Neural cell (in vitro differentiated cells): ENCODE measurements at regions not wholly inside any gene's neighbourhood (a gene's known extent, or its start where the extent isn't known, plus 50 kb on each side); places are given as distances from the start of the nearest gene placed in this dataset.

Experiments used
- H2AFZ ChIP-seq: fragments of 200-600, 300-800 bp; sonication (generic), shearing (Covaris generic); 2 replicates; pipeline ENCODE4 v1.6.0; 2014; ENCODE audit warnings: low read depth, mild to moderate bottlenecking, antibody characterized with exemption, low read length, moderate library complexity
- H3F3A ChIP-seq: fragments of 200-600 bp; shearing (Covaris generic); 2 replicates; pipeline ENCODE4 v1.6.1; 2016; ENCODE audit warnings: mild to moderate bottlenecking, moderate library complexity, mixed read lengths, antibody characterized with exemption, low read length; ENCODE audit not compliant: insufficient read depth, poor library complexity, severe bottlenecking
- H3K27ac ChIP-seq: fragments of 200-600, 300-800 bp; sonication (generic), shearing (Covaris generic); 2 replicates; pipeline ENCODE4 v1.5.1; 2014; ENCODE audit warnings: mild to moderate bottlenecking, low read length, moderate library complexity
- H3K27me3 ChIP-seq: fragments of 300-800, 200-600 bp; sonication (generic), shearing (Covaris generic); 2 replicates; pipeline ENCODE4 v1.6.0; 2014; ENCODE audit warnings: mild to moderate bottlenecking, low read depth, low read length, moderate library complexity; ENCODE audit not compliant: insufficient read depth
- H3K36me3 ChIP-seq: fragments of 300-800, 200-600 bp; sonication (generic), shearing (Covaris generic); 2 replicates; pipeline ENCODE4 v1.5.1; 2014; ENCODE audit warnings: mild to moderate bottlenecking, antibody characterized with exemption, low read length, moderate library complexity; ENCODE audit not compliant: insufficient read depth
- H3K4me2 ChIP-seq: fragments of 300-800, 200-600 bp; sonication (generic), shearing (Covaris generic); 2 replicates; pipeline ENCODE4 v1.6.0; 2014; ENCODE audit warnings: mild to moderate bottlenecking, low read length
- H3K4me3 ChIP-seq: fragments of 300-800, 200-600 bp; sonication (generic), shearing (Covaris generic); 2 replicates; pipeline ENCODE4 v1.5.1; 2014; ENCODE audit warnings: mild to moderate bottlenecking, low read length, moderate library complexity
- H3K79me2 ChIP-seq: fragments of 200-600 bp; shearing (Covaris generic); replicated peaks from 2 replicates; pipeline ENCODE4 v1.6.0; 2014; ENCODE audit warnings: mild to moderate bottlenecking, low read length, moderate library complexity; ENCODE audit not compliant: insufficient read depth
- H3K9ac ChIP-seq: fragments of 300-800, 200-600 bp; sonication (generic), shearing (Covaris generic); 2 replicates; pipeline ENCODE4 v1.6.1; 2016; ENCODE audit warnings: mild to moderate bottlenecking, low read length, mixed read lengths
- H3K9me2 ChIP-seq: fragments of 200-600 bp; shearing (Covaris generic); 2 replicates; pipeline ENCODE4 v1.6.1; 2016; ENCODE audit warnings: mild to moderate bottlenecking, low read length, mixed read lengths; ENCODE audit not compliant: insufficient read depth
- H3K9me3 ChIP-seq: fragments of 200-600, 300-800 bp; sonication (generic), shearing (Covaris generic); 2 replicates; pipeline ENCODE4 v1.6.1; 2016; ENCODE audit warnings: mild to moderate bottlenecking, mixed run types, low read length, moderate library complexity, mixed read lengths
- H4K20me1 ChIP-seq: fragments of 200-600 bp; shearing (Covaris generic); 2 replicates; pipeline ENCODE4 v1.6.1; 2016; ENCODE audit warnings: mild to moderate bottlenecking, mixed run types; ENCODE audit not compliant: insufficient read depth
- EP300 ChIP-seq: fragments of 450-650 bp; conservative IDR thresholded peaks from 2 replicates; pipeline ENCODE4 v1.6.1; 2014; ENCODE audit warnings: antibody characterized with exemption, mild to moderate bottlenecking, moderate library complexity; ENCODE audit not compliant: poor library complexity, severe bottlenecking
- EZH2 ChIP-seq: fragments of 200-600, 300-800 bp; shearing (Covaris generic), sonication (generic); IDR thresholded peaks from 2 replicates; pipeline ENCODE4 v1.6.1; 2014; ENCODE audit warnings: antibody characterized with exemption, low read length, borderline replicate concordance, mild to moderate bottlenecking; ENCODE audit not compliant: insufficient read depth, poor library complexity, severe bottlenecking
- MXI1 ChIP-seq: fragments of 450-650 bp; conservative IDR thresholded peaks from 2 replicates; pipeline ENCODE4 v1.6.1; 2014; ENCODE audit warnings: antibody characterized with exemption, mild to moderate bottlenecking; ENCODE audit not compliant: poor library complexity, severe bottlenecking
- POLR2AphosphoS5 ChIP-seq: IDR thresholded peaks from 2 replicates; pipeline ENCODE4 v1.6.1; 2012
- RAD21 ChIP-seq: fragments of 450-650 bp; conservative IDR thresholded peaks from 2 replicates; pipeline ENCODE4 v1.6.1; 2014; ENCODE audit warnings: antibody characterized with exemption, mild to moderate bottlenecking, moderate library complexity
- REST ChIP-seq: IDR thresholded peaks from 2 replicates; pipeline ENCODE4 v1.6.1; 2012; ENCODE audit warnings: borderline replicate concordance
- SMC3 ChIP-seq: fragments of 450-650 bp; conservative IDR thresholded peaks from 2 replicates; pipeline ENCODE4 v1.6.1; 2014; ENCODE audit warnings: antibody characterized with exemption, mild to moderate bottlenecking, moderate library complexity; ENCODE audit not compliant: poor library complexity
- TAF1 ChIP-seq: IDR thresholded peaks from 2 replicates; pipeline ENCODE4 v1.6.1; 2012; ENCODE audit warnings: low read depth
- TF ChIP-seq, protein P1 (sequence below): fragments of 450-650 bp; IDR thresholded peaks from 2 replicates; pipeline ENCODE4 v1.5.1; 2014; ENCODE audit warnings: antibody characterized with exemption, mild to moderate bottlenecking, moderate library complexity; ENCODE audit not compliant: poor library complexity, severe bottlenecking

DNA sequence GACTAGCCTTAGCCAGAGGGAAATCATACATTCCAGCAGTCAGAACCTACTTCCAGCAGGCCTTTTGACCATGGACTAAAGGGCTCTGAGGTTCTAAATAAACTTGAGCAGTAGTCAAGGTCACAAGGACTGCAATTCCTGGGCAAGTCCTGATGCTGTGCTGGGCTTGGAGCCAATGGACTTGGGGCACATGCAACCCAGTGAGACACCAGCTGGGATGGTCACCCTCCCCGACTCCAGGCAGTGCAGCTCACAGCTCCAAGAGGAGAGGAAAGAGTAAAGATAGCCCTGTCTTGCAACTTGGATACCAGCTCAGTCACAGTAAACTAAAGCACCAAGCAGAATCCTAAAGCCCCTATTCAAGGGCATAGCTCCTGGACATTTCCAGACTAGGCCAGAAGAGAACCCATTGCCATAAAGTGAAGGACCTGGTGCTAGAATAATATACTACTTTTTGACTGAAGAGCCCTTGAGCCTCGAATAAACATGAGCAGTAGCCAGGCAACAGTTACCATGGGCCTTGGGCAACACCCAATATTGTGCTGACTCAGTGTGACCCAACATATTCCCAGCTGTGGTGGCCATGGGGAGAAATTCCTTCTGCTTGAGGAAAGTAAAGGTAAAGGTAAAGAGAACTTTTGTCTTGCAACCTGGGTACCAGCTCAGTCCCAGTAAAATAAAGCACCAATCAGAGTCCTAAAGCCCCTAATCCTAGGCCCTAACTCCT is 226.2 kb upstream of the CLEC14A start:
- Histone ChIP-seq H3K79me2 (no peaks in the 10 kb centered on the region), H3K9me3 (peaks cover 5% of the 10 kb centered on the region), H3K4me2 (no peak overlapping the region), H3K27me3 (no peaks in the 10 kb centered on the region), H3K27ac (no peak overlapping the region), H3K9me2 (no peaks in the 10 kb centered on the region), H3K4me3 (no peak overlapping the region), H3K36me3 (no peaks in the 10 kb centered on the region), H3F3A (no peaks in the 10 kb centered on the region), H3K9ac (no peak overlapping the region), H4K20me1 (no peaks in the 10 kb centered on the region), H2AFZ (no peak overlapping the region)
- TF ChIP-seq, protein P1, sequence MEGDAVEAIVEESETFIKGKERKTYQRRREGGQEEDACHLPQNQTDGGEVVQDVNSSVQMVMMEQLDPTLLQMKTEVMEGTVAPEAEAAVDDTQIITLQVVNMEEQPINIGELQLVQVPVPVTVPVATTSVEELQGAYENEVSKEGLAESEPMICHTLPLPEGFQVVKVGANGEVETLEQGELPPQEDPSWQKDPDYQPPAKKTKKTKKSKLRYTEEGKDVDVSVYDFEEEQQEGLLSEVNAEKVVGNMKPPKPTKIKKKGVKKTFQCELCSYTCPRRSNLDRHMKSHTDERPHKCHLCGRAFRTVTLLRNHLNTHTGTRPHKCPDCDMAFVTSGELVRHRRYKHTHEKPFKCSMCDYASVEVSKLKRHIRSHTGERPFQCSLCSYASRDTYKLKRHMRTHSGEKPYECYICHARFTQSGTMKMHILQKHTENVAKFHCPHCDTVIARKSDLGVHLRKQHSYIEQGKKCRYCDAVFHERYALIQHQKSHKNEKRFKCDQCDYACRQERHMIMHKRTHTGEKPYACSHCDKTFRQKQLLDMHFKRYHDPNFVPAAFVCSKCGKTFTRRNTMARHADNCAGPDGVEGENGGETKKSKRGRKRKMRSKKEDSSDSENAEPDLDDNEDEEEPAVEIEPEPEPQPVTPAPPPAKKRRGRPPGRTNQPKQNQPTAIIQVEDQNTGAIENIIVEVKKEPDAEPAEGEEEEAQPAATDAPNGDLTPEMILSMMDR = no peak
- TF ChIP-seq EP300 = no peak
- TF ChIP-seq REST = no peak
- no peak for TF ChIP-seq SMC3
- no peak for TF ChIP-seq POLR2AphosphoS5
- no peak for TF ChIP-seq TAF1
- TF ChIP-seq EZH2 = no peak
- no peak for TF ChIP-seq MXI1
- TF ChIP-seq RAD21 = no peak

DNA sequence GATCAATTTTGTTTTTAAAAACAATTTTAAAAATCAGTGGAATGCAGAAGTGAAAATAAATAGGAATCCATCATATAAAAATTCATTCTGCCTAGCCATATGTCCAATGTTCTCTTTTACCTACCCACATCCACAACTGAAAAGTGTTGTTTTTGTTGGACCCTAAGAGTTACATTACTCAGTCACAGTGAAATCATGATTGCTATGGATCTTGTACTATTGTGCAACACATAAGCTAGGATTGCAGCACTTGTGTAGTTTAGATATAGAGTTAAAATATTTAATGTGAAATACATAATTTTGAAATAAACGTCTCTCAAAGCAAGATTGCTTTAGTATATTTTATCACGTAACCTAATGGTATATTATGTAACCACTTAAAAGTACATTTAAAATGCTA is 213.3 kb upstream of the CLEC14A start:
- H3K9ac ChIP-seq = no peak overlapping the region
- no peaks in the 10 kb centered on the region for H3K9me2 ChIP-seq
- H2AFZ ChIP-seq = no peak overlapping the region
- H3K4me2 ChIP-seq = no peak overlapping the region
- H3K9me3 ChIP-seq = no peaks in the 10 kb centered on the region
- H3K36me3 ChIP-seq = no peaks in the 10 kb centered on the region
- no peaks in the 10 kb centered on the region for H3F3A ChIP-seq
- no peak overlapping the region for H3K4me3 ChIP-seq
- TF ChIP-seq EP300 = no peak
- no peak for TF ChIP-seq SMC3
- TF ChIP-seq MXI1 = no peak
- TF ChIP-seq REST = no peak
- no peak for TF ChIP-seq EZH2
- TF ChIP-seq, protein P1 = no peak
- no peak for TF ChIP-seq RAD21
- TF ChIP-seq POLR2AphosphoS5 = no peak
- TF ChIP-seq TAF1 = no peak
- H4K20me1 ChIP-seq = no peaks in the 10 kb centered on the region
- no peaks in the 10 kb centered on the region for H3K79me2 ChIP-seq
- H3K27ac ChIP-seq = no peak overlapping the region
- no peaks in the 10 kb centered on the region for H3K27me3 ChIP-seq
